Colonic mucosa (tissue), 4 donors: ENCODE measurements at regions not wholly inside any gene's neighbourhood (a gene's known extent, or its start where the extent isn't known, plus 50 kb on each side); places are given as distances from the start of the nearest gene placed in this dataset.

Source experiments
- DNase-seq: peaks from one replicate; pipeline ENCODE4 v3.0.0-alpha.2; 2020
- H3K27ac ChIP-seq: fragments of 200-600 bp; one replicate; pipeline ENCODE4 v1.8.0; 2021
- H3K27me3 ChIP-seq: fragments of 200-600 bp; one replicate; pipeline ENCODE4 v1.8.0; 2021
- H3K36me3 ChIP-seq: fragments of 200-600 bp; one replicate; pipeline ENCODE4 v1.8.0; 2021
- H3K4me1 ChIP-seq: fragments of 200-600 bp; one replicate; pipeline ENCODE4 v1.8.0; 2021; ENCODE audit warnings: mild to moderate bottlenecking
- H3K4me3 ChIP-seq: fragments of 200-600 bp; one replicate; pipeline ENCODE4 v1.8.0; 2021
- H3K9ac ChIP-seq, 2 donors: one replicate each; pipeline ENCODE4 v1.7.0; 2013; ENCODE audit warnings: control low read depth in 2 of 2, low read depth in 2 of 2, low read length in 2 of 2
- H3K9me3 ChIP-seq: fragments of 200-600 bp; one replicate; pipeline ENCODE4 v1.8.0; 2021
- intact Hi-C: fragments of 100-400 bp; cut with DNase I; formaldehyde crosslinking; loops from one replicate; pipeline ENCODE4 v1.14.1; 2022
- TF ChIP-seq, protein P1 (sequence below): fragments of 200-600 bp; IDR thresholded peaks from one replicate; pipeline ENCODE4 v1.8.0; 2022; ENCODE audit warnings: antibody characterized with exemption, mild to moderate bottlenecking
- donor health status: healthy.
- donor health status: DM: no; HTN: no; CAD: no.
- donor health status: DM: no; HTN: no; CAD: no.

DNA sequence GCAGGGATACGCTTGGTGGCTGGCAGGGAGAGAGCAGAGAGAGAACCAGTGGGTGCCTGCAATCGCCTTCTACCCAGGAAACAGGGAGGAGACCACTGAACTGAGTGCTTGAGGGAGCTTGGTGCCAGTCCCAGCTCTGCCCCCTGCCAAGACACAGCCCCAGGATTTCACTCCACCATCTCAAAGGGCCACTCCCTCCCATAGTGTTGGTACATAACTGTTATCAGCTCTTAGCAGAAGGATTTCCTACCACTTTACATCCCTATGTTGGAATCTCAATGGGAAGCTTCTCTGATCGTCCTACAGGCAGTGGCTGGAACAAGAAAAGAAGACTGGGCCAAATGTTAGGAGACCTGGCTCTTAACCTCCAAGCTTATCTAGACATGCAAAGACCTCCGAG, 157.4 kb upstream of the FOXN3 start:
- H3K4me3 ChIP-seq = no peak overlapping the region
- H3K4me1 ChIP-seq = no peaks in the 10 kb centered on the region
- no peaks in the 10 kb centered on the region for H3K36me3 ChIP-seq
- no peak overlapping the region for H3K9ac ChIP-seq
- no peaks in the 10 kb centered on the region for H3K9me3 ChIP-seq
- TF ChIP-seq, protein P1, sequence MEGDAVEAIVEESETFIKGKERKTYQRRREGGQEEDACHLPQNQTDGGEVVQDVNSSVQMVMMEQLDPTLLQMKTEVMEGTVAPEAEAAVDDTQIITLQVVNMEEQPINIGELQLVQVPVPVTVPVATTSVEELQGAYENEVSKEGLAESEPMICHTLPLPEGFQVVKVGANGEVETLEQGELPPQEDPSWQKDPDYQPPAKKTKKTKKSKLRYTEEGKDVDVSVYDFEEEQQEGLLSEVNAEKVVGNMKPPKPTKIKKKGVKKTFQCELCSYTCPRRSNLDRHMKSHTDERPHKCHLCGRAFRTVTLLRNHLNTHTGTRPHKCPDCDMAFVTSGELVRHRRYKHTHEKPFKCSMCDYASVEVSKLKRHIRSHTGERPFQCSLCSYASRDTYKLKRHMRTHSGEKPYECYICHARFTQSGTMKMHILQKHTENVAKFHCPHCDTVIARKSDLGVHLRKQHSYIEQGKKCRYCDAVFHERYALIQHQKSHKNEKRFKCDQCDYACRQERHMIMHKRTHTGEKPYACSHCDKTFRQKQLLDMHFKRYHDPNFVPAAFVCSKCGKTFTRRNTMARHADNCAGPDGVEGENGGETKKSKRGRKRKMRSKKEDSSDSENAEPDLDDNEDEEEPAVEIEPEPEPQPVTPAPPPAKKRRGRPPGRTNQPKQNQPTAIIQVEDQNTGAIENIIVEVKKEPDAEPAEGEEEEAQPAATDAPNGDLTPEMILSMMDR = no peak
- H3K27ac ChIP-seq = no peak overlapping the region
- H3K27me3 ChIP-seq = no peaks in the 10 kb centered on the region
- intact Hi-C loops = no loop called here
- no peak for DNase-seq

DNA sequence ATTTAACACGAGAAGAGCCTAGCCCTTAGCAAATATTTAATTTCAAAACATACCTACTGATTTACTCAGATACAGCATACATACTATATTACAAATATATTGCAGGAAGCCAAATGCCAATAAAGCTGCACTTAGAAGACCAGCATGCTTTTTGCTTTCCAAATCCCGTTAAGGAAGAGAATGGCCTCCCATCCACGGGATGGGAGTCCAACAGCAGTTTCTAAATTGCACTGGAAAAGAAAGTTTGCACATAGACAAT, 156.3 kb upstream of the FOXN3 start:
- Histone ChIP-seq H3K4me3 (no peak overlapping the region), H3K27ac (no peak overlapping the region), H3K4me1 (no peaks in the 10 kb centered on the region), H3K36me3 (no peaks in the 10 kb centered on the region), H3K9me3 (no peaks in the 10 kb centered on the region), H3K27me3 (no peaks in the 10 kb centered on the region), H3K9ac (no peak overlapping the region)
- no peak for DNase-seq
- TF ChIP-seq, protein P1 = no peak
- intact Hi-C loops = no loop called here

DNA sequence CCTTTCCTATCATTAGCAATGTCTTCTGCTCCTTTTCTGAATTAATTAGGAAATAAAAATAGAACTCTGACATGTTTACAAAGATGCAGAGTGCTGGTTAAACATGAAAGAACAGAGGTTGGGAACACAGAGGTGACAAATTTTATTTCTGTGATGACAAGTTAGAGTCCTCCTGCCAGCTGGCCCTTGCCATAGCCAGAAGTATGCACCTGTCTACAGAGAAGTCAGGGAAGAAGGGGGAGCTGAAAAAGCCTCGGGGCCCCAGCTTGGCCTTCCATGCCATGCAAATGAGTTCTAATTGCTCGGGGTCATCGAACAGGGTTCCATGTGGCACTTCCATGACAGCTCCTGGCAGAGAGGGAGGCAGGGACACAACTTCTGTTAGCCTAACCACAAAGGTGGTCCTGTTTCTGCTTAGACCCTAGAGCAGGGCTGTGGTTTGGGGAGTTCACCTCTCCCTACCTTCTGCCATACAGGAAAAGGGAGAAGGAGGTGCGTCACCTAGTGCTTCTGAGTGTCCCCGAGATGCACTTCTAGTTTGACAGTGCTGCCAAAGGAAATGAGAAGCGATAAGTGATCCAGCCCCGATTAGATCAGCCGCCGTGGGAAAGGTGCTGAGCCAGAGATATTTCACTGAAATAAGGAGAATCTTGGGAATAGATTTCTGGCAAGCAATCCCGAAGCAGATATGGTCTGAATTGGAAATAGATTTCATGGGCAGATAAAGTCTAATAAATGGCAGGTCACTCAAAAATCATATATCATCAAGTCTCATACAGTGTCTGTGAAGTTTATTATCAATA, 155.8 kb upstream of the FOXN3 start:
- intact Hi-C loops = no loop called here
- H3K4me3 ChIP-seq = no peak overlapping the region
- DNase-seq = no peak
- H3K9me3 ChIP-seq = no peaks in the 10 kb centered on the region
- H3K9ac ChIP-seq = no peak overlapping the region
- TF ChIP-seq, protein P1 = no peak
- H3K4me1 ChIP-seq = no peaks in the 10 kb centered on the region
- H3K27me3 ChIP-seq = no peaks in the 10 kb centered on the region
- no peaks in the 10 kb centered on the region for H3K36me3 ChIP-seq
- H3K27ac ChIP-seq = no peak overlapping the region

DNA sequence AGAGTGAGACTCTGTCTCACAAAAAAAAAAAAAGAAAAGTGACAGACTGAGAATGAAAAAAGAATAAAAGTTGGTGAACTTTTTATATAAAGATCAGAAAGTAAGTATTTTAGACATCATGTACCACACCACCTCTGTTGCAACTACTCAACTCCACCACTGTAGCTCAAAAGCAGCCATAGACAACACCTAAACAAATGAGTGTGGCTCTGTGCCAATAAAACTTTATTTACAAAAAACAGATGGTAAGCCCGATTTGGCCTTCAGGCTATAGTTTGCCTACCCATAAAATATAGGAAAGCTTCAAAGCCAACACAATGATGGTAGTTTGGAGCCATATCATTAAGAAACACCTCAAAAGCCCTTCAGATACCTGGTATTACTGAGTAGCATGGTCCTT, 154.5 kb upstream of the FOXN3 start:
- H3K9me3 ChIP-seq = no peaks in the 10 kb centered on the region
- H3K36me3 ChIP-seq = no peaks in the 10 kb centered on the region
- H3K9ac ChIP-seq = no peak overlapping the region
- TF ChIP-seq, protein P1 = no peak
- H3K4me1 ChIP-seq = no peaks in the 10 kb centered on the region
- H3K27me3 ChIP-seq = no peaks in the 10 kb centered on the region
- no peak overlapping the region for H3K4me3 ChIP-seq
- intact Hi-C loops = no loop called here
- no peak for DNase-seq
- H3K27ac ChIP-seq = no peak overlapping the region

DNA sequence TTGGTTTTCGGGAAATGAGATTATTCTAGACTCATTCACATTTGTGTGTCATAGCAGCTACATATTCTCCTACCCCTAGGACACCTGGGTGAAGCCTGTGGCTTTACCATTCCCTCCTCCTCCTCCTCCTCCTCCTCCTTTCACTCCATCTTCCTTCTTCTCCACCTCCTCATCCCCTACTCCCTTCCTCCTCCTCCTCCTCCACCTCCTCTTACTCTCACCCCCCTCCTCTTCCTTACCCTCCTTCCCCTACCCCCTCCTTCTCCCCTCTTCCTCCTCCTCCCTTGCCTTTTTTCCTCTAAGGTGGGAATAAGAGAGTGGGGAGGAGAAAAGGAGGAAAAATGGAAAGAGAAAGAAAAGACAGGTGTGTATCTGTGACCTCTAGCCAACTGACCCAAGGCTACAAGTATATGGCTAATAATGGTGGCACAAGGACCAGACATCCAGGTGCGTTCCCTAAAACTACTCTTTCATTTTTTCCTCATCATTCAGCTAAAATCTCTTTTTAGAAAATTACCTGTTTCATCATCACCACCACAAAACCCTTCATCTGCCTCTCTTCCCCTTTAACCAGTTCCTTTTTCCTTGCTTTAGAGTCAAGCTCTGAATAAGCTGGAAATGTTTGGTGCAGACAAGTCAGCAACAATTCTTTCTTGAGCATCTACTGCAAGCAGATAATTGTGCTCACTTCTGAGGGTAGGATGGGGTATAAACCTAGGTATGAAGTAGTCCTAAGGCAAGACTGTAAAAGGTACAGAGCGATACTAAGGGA, 149.8 kb upstream of the FOXN3 start:
- no peak overlapping the region for H3K9ac ChIP-seq
- H3K9me3 ChIP-seq = no peaks in the 10 kb centered on the region
- no peaks in the 10 kb centered on the region for H3K36me3 ChIP-seq
- H3K27me3 ChIP-seq = no peaks in the 10 kb centered on the region
- no peak for DNase-seq
- intact Hi-C loops = no loop called here
- H3K4me1 ChIP-seq = no peaks in the 10 kb centered on the region
- TF ChIP-seq, protein P1 = no peak
- H3K4me3 ChIP-seq = no peak overlapping the region
- no peak overlapping the region for H3K27ac ChIP-seq
